GM12892 (cell line): ENCODE measurements at regions not wholly inside any gene's neighbourhood (a gene's known extent, or its start where the extent isn't known, plus 50 kb on each side); places are given as distances from the start of the nearest gene placed in this dataset.

Source experiments
- POLR2A ChIP-seq: IDR thresholded peaks from 2 replicates; pipeline ENCODE4 v1.6.1; 2011; ENCODE audit warnings: low read depth, low read length, control low read depth
- POLR2AphosphoS5 ChIP-seq: IDR thresholded peaks from 2 replicates; pipeline ENCODE4 v1.6.1; 2011; ENCODE audit warnings: low read depth, low read length, control low read depth
- TAF1 ChIP-seq: IDR thresholded peaks from 2 replicates; pipeline ENCODE4 v1.6.1; 2011; ENCODE audit warnings: low read depth, mild to moderate bottlenecking, control low read depth, low read length, borderline replicate concordance

DNA sequence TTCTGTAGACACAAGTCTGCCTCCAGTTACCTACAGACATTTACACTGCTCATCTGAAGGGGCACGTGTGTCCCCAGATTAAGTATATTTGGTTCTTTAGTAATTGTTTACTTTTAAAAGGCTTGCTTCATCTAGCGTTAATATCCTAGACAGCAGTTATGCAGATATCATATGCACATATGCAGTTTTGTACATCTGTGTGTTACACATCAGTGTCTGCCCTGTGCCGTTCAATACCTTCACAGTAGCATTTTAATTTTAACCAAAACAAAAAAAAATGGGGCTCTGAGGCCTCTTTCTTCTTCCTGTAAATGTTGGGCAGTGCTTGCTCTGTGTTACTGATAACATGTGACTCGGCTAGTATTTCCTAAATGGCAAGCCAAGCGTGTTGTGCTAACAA, 331.4 kb upstream of the MGMT start:
- TF ChIP-seq POLR2AphosphoS5 (no peak), POLR2A (no peak), TAF1 (no peak)
